ENCODE measurements at regions not wholly inside any gene's neighbourhood (a gene's known extent, or its start where the extent isn't known, plus 50 kb on each side); places are given as distances from the start of the nearest gene placed in this dataset.
"Not testable (repeated sequence)": the region's sequence is repeated elsewhere in the genome, so short reads cannot be mapped to it uniquely, and the experiment has no call there.

GRCh38 chr7:68967598-68967997, 630.7 kb upstream of the AUTS2 start:
- no peak for DNase-seq (ENCODE audit: low spot score)

- DNase-seq (ENCODE audit: low spot score), result no peak
These were observed 628.7 kb upstream of the AUTS2 start for GRCh38 chr7:68969571-68969970.

GRCh38 chr7:68971634-68972340, 626.5 kb upstream of the AUTS2 start:
- DNase-seq (ENCODE audit: low spot score), result no peak

- no peak for DNase-seq (ENCODE audit: low spot score)
These were observed 620.8 kb upstream of the AUTS2 start for GRCh38 chr7:68977385-68978055.

GRCh38 chr7:68978710-68979109, 619.6 kb upstream of the AUTS2 start:
- DNase-seq (ENCODE audit: low spot score), result no peak

GRCh38 chr7:68980011-68980410, 618.3 kb upstream of the AUTS2 start:
- DNase-seq (ENCODE audit: low spot score), result no peak

GRCh38 chr7:68980432-68980831, 617.8 kb upstream of the AUTS2 start:
- DNase-seq (ENCODE audit: low spot score), result not testable (repeated sequence)

- DNase-seq (ENCODE audit: low spot score), result no peak
These were observed 614.0 kb upstream of the AUTS2 start for GRCh38 chr7:68984306-68984705.

GRCh38 chr7:68994841-68995240, 603.4 kb upstream of the AUTS2 start:
- no peak for DNase-seq (ENCODE audit: low spot score)

GRCh38 chr7:68998136-68998535, 600.1 kb upstream of the AUTS2 start:
- no peak for DNase-seq (ENCODE audit: low spot score)

- no peak for DNase-seq (ENCODE audit: low spot score)
These were observed 595.9 kb upstream of the AUTS2 start for GRCh38 chr7:69002416-69002815.

- DNase-seq (ENCODE audit: low spot score), result no peak
These were observed 586.1 kb upstream of the AUTS2 start for GRCh38 chr7:69012149-69012548.

- DNase-seq (ENCODE audit: low spot score), result no peak
These were observed 581.1 kb upstream of the AUTS2 start for GRCh38 chr7:69017208-69017607.

GRCh38 chr7:69018200-69018599, 580.1 kb upstream of the AUTS2 start:
- no peak for DNase-seq (ENCODE audit: low spot score)

GRCh38 chr7:69019437-69019836, 578.8 kb upstream of the AUTS2 start:
- DNase-seq (ENCODE audit: low spot score), result no peak

GRCh38 chr7:69020536-69020935, 577.7 kb upstream of the AUTS2 start:
- DNase-seq (ENCODE audit: low spot score), result no peak

GRCh38 chr7:69025249-69025648, 573.0 kb upstream of the AUTS2 start:
- no peak for DNase-seq (ENCODE audit: low spot score)

GRCh38 chr7:69032848-69033247, 565.4 kb upstream of the AUTS2 start:
- no peak for DNase-seq (ENCODE audit: low spot score)

GRCh38 chr7:69035826-69036225, 562.4 kb upstream of the AUTS2 start:
- DNase-seq (ENCODE audit: low spot score), result no peak

- DNase-seq (ENCODE audit: low spot score), result no peak
These were observed 562.0 kb upstream of the AUTS2 start for GRCh38 chr7:69036301-69036700.

- DNase-seq (ENCODE audit: low spot score), result no peak
These were observed 559.4 kb upstream of the AUTS2 start for GRCh38 chr7:69038915-69039314.

- DNase-seq (ENCODE audit: low spot score), result no peak
These were observed 556.1 kb upstream of the AUTS2 start for GRCh38 chr7:69042138-69042537.

GRCh38 chr7:69047151-69047754, 551.0 kb upstream of the AUTS2 start:
- no peak for DNase-seq (ENCODE audit: low spot score)
